ENCODE measurements at regions not wholly inside any gene's neighbourhood (a gene's known extent, or its start where the extent isn't known, plus 50 kb on each side); places are given as distances from the start of the nearest gene placed in this dataset.

DNA sequence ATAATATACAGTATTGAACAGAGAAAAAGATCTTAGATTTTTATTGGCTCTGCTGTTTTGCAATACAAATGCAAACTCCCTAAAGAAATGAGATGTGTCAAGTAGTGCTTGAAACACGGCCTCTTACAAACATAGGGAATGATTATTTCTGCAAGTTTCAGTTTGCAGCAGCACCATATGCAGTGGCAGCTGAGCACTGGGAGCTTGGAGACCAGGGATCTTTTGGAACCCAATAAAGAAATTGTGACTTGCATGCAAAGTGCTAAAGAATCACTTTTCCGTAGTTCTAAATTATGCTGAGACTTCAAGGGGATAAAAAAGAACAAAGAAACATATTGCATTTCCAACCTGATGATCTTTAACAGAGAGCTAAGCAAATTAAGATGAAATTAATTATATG is 674.6 kb upstream of the ZNF608 start:
- intact Hi-C loops (cut with micrococcal nuclease; ENCODE audit: unreplicated experiment), result no loop called here
- H3K4me1 ChIP-seq, result no peaks in the 10 kb centered on the region
- Mint-ChIP-seq H3K9me3 (ENCODE audit: unreplicated experiment) (peaks cover 2% of the 10 kb centered on the region), H3K4me3 (ENCODE audit: unreplicated experiment) (no peak overlapping the region), H3K36me3 (ENCODE audit: insufficient read depth, unreplicated experiment) (no peaks in the 10 kb centered on the region), H3K27ac (ENCODE audit: unreplicated experiment) (no peak overlapping the region), H3K27me3 (ENCODE audit: insufficient read depth, unreplicated experiment) (no peaks in the 10 kb centered on the region), H3K4me1 (ENCODE audit: low read depth, unreplicated experiment) (no peaks in the 10 kb centered on the region)
- H3K27me3 ChIP-seq (replicated peaks; ENCODE audit: control insufficient read depth, insufficient read depth, low read length), result no peaks in the 10 kb centered on the region
- POLR2A ChIA-PET, result no interaction called here
- CTCF ChIA-PET, result no interaction called here
- no peak overlapping the region for H3K4me3 ChIP-seq (ENCODE audit: low read depth, low read length)
- H3K36me3 ChIP-seq (ENCODE audit: control insufficient read depth, insufficient read depth, low read length), result no peaks in the 10 kb centered on the region
- BruUV-seq (replicated peaks), result no TSS peak
- no peaks in the 10 kb centered on the region for H3K9me3 ChIP-seq
- DNase-seq, result no peak
- TF ChIP-seq, protein P1, sequence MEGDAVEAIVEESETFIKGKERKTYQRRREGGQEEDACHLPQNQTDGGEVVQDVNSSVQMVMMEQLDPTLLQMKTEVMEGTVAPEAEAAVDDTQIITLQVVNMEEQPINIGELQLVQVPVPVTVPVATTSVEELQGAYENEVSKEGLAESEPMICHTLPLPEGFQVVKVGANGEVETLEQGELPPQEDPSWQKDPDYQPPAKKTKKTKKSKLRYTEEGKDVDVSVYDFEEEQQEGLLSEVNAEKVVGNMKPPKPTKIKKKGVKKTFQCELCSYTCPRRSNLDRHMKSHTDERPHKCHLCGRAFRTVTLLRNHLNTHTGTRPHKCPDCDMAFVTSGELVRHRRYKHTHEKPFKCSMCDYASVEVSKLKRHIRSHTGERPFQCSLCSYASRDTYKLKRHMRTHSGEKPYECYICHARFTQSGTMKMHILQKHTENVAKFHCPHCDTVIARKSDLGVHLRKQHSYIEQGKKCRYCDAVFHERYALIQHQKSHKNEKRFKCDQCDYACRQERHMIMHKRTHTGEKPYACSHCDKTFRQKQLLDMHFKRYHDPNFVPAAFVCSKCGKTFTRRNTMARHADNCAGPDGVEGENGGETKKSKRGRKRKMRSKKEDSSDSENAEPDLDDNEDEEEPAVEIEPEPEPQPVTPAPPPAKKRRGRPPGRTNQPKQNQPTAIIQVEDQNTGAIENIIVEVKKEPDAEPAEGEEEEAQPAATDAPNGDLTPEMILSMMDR (IDR thresholded peaks at IDR 0.05; ENCODE audit: insufficient read depth in 1 of 2, low read depth in 1 of 2, low read length in 1 of 2, severe bottlenecking in 1 of 2, unreplicated experiment in 1 of 2), result no peak

DNA sequence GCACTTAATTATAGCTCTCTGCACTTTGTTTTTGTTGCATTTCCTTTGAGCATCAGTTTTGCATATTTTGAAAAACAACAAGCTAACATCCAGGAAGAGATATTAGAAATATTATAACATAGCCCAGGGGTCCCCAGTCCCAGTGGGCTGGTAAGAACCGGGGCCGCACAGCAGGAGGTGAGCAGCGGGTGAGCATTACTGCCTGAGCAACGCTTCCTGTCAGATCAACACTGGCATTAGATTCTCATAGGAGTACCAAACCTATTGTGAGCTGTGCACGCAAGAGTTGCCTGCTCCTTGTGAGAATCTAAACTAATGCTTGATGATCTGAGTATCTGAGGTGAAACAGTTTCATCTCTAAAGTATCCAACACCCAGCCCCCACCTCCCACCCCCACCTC is 675.9 kb upstream of the ZNF608 start:
- no peak overlapping the region for H3K4me3 Mint-ChIP-seq (ENCODE audit: unreplicated experiment)
- TF ChIP-seq, protein P1 (IDR thresholded peaks at IDR 0.05; ENCODE audit: insufficient read depth in 1 of 2, low read depth in 1 of 2, low read length in 1 of 2, severe bottlenecking in 1 of 2, unreplicated experiment in 1 of 2), result no peak
- no peaks in the 10 kb centered on the region for H3K36me3 ChIP-seq (ENCODE audit: control insufficient read depth, insufficient read depth, low read length)

DNA sequence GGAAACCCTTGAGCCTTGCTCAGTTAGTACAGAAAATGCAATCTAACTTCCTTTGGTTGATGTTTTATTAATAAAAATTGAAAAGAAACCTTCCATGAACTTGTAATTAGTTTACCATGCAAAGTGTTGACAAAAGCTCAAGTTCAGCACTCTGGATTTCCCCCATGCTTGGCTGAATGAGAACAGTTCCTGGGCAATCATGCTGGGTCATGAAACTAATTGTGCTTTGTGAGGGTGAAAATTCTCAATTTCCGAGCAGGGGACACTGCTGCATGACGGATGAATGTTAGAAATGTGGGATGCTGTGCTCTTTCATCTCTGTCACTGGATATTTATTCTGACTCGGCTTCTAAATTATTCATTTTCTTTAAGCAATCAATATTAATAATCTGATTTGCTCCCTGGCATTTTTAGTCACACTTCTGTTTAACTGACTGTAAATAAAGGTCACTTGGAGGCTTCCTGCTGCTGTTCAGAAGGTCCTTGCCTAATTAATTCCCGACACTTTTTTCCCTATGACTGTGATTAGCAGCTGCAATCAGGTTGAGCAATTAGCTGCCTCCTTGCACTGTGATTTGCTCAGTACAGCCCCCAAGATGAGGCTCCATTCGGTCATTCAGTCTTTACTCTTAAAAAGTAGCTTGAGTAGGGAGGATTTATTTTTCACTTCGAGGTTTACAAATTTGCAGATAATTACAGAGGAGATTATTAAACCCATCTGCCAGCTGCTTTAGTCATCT is 678.1 kb upstream of the ZNF608 start:
- no peaks in the 10 kb centered on the region for H3K9me3 ChIP-seq
- no peak for DNase-seq
- no peaks in the 10 kb centered on the region for H3K36me3 ChIP-seq (ENCODE audit: control insufficient read depth, insufficient read depth, low read length)
- H3K27me3 Mint-ChIP-seq (ENCODE audit: insufficient read depth, unreplicated experiment), result no peaks in the 10 kb centered on the region
- H3K9me3 Mint-ChIP-seq (ENCODE audit: unreplicated experiment), result peaks cover 17% of the 10 kb centered on the region
- intact Hi-C loops (cut with micrococcal nuclease; ENCODE audit: unreplicated experiment), result no loop called here
- no peaks in the 10 kb centered on the region for H3K27me3 ChIP-seq (replicated peaks; ENCODE audit: control insufficient read depth, insufficient read depth, low read length)
- H3K36me3 Mint-ChIP-seq (ENCODE audit: insufficient read depth, unreplicated experiment), result no peaks in the 10 kb centered on the region
- no peaks in the 10 kb centered on the region for H3K4me1 ChIP-seq
- CTCF ChIA-PET, result no interaction called here
- H3K4me3 ChIP-seq (ENCODE audit: low read depth, low read length), result no peak overlapping the region
- TF ChIP-seq, protein P1 (IDR thresholded peaks at IDR 0.05; ENCODE audit: insufficient read depth in 1 of 2, low read depth in 1 of 2, low read length in 1 of 2, severe bottlenecking in 1 of 2, unreplicated experiment in 1 of 2), result no peak
- no TSS peak for BruUV-seq (replicated peaks)
- no peak overlapping the region for H3K4me3 Mint-ChIP-seq (ENCODE audit: unreplicated experiment)
- no peak overlapping the region for H3K27ac Mint-ChIP-seq (ENCODE audit: unreplicated experiment)
- no peaks in the 10 kb centered on the region for H3K4me1 Mint-ChIP-seq (ENCODE audit: low read depth, unreplicated experiment)
- POLR2A ChIA-PET, result no interaction called here

More for the DNA sequence above, 675.9 kb upstream of the ZNF608 start:
- POLR2A ChIA-PET, result no interaction called here
- Mint-ChIP-seq H3K9me3 (ENCODE audit: unreplicated experiment) (peaks cover 10% of the 10 kb centered on the region), H3K27me3 (ENCODE audit: insufficient read depth, unreplicated experiment) (no peaks in the 10 kb centered on the region), H3K36me3 (ENCODE audit: insufficient read depth, unreplicated experiment) (no peaks in the 10 kb centered on the region), H3K27ac (ENCODE audit: unreplicated experiment) (no peak overlapping the region), H3K4me1 (ENCODE audit: low read depth, unreplicated experiment) (no peaks in the 10 kb centered on the region)
- no peaks in the 10 kb centered on the region for H3K4me1 ChIP-seq
- no peak overlapping the region for H3K4me3 ChIP-seq (ENCODE audit: low read depth, low read length)
- H3K27me3 ChIP-seq (replicated peaks; ENCODE audit: control insufficient read depth, insufficient read depth, low read length), result no peaks in the 10 kb centered on the region
- intact Hi-C loops (cut with micrococcal nuclease; ENCODE audit: unreplicated experiment), result no loop called here
- CTCF ChIA-PET, result no interaction called here
- no TSS peak for BruUV-seq (replicated peaks)
- no peaks in the 10 kb centered on the region for H3K9me3 ChIP-seq
- no peak for DNase-seq
